ENCODE measurements at regions not wholly inside any gene's neighbourhood (a gene's known extent, or its start where the extent isn't known, plus 50 kb on each side); places are given as distances from the start of the nearest gene placed in this dataset.

GRCh38 chr13:76690611-76691010 is 195.6 kb downstream of the KCTD12 start:
- H3K27me3 ChIP-seq (ENCODE audit: low read depth, low read length), result no peaks in the 10 kb centered on the region
- H3K4me3 ChIP-seq (ENCODE audit: low read length), result no peak overlapping the region
- H3K9ac ChIP-seq (ENCODE audit: low read length), result no peak overlapping the region
- no peak overlapping the region for H3K27ac ChIP-seq (ENCODE audit: low read length)
- no peaks in the 10 kb centered on the region for H4K20me1 ChIP-seq (ENCODE audit: insufficient read depth, low read length)
- TF ChIP-seq, protein P1, sequence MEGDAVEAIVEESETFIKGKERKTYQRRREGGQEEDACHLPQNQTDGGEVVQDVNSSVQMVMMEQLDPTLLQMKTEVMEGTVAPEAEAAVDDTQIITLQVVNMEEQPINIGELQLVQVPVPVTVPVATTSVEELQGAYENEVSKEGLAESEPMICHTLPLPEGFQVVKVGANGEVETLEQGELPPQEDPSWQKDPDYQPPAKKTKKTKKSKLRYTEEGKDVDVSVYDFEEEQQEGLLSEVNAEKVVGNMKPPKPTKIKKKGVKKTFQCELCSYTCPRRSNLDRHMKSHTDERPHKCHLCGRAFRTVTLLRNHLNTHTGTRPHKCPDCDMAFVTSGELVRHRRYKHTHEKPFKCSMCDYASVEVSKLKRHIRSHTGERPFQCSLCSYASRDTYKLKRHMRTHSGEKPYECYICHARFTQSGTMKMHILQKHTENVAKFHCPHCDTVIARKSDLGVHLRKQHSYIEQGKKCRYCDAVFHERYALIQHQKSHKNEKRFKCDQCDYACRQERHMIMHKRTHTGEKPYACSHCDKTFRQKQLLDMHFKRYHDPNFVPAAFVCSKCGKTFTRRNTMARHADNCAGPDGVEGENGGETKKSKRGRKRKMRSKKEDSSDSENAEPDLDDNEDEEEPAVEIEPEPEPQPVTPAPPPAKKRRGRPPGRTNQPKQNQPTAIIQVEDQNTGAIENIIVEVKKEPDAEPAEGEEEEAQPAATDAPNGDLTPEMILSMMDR (IDR thresholded peaks at IDR 0.05; ENCODE audit: low read depth, low read length), result no peak
- TF ChIP-seq EZH2phosphoT487 (IDR thresholded peaks at IDR 0.05; ENCODE audit: low read depth), result no peak
- H3K79me2 ChIP-seq (ENCODE audit: low read length), result no peaks in the 10 kb centered on the region
- no peaks in the 10 kb centered on the region for H3K4me1 ChIP-seq (ENCODE audit: low read length)
- H3K36me3 ChIP-seq (replicated peaks; ENCODE audit: low read depth, low read length), result no peaks in the 10 kb centered on the region
- H3K9me3 ChIP-seq (ENCODE audit: insufficient read depth, low read length), result peaks cover 6% of the 10 kb centered on the region; the same call in 1 of the 2 replicates
- no peak overlapping the region for H2AFZ ChIP-seq (ENCODE audit: low read depth, low read length)
- H3K4me2 ChIP-seq (ENCODE audit: low read length), result no peak overlapping the region

DNA sequence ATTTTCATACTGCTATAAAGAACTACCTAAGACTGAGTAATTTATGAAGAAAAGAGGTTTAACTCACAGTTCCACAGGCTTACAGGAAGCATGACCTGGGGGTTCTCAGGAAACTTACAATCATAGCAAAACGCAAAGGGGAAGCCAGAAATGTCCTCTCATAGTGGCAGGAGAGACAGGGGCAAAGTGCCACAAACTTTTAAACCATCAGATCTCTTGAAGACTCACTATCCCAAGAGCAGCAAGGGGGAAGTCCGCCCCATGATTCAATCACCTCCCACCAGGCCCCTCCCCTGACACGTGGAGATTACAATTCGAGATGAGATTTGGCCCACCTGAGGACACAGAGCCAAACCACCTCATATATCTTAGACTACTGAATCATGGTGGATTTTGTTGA is 198.7 kb downstream of the KCTD12 start:
- no peak overlapping the region for H3K27ac ChIP-seq (ENCODE audit: low read length)
- H3K4me1 ChIP-seq (ENCODE audit: low read length), result no peaks in the 10 kb centered on the region
- no peak overlapping the region for H3K4me3 ChIP-seq (ENCODE audit: low read length)
- no peak overlapping the region for H3K4me2 ChIP-seq (ENCODE audit: low read length)
- H4K20me1 ChIP-seq (ENCODE audit: insufficient read depth, low read length), result no peaks in the 10 kb centered on the region
- peaks cover 6% of the 10 kb centered on the region; the same call in 1 of the 2 replicates for H3K9me3 ChIP-seq (ENCODE audit: insufficient read depth, low read length)
- H3K36me3 ChIP-seq (replicated peaks; ENCODE audit: low read depth, low read length), result no peaks in the 10 kb centered on the region
- no peak for TF ChIP-seq EZH2phosphoT487 (IDR thresholded peaks at IDR 0.05; ENCODE audit: low read depth)
- TF ChIP-seq, protein P1 (IDR thresholded peaks at IDR 0.05; ENCODE audit: low read depth, low read length), result no peak
- no peaks in the 10 kb centered on the region for H3K79me2 ChIP-seq (ENCODE audit: low read length)
- no peak overlapping the region for H3K9ac ChIP-seq (ENCODE audit: low read length)
- H2AFZ ChIP-seq (ENCODE audit: low read depth, low read length), result no peak overlapping the region
- H3K27me3 ChIP-seq (ENCODE audit: low read depth, low read length), result no peaks in the 10 kb centered on the region

GRCh38 chr13:76685938-76686337 is 200.3 kb downstream of the KCTD12 start:
- Histone ChIP-seq H3K36me3 (replicated peaks; ENCODE audit: low read depth, low read length) (no peaks in the 10 kb centered on the region), H4K20me1 (ENCODE audit: insufficient read depth, low read length) (no peaks in the 10 kb centered on the region), H3K4me1 (ENCODE audit: low read length) (no peaks in the 10 kb centered on the region), H3K79me2 (ENCODE audit: low read length) (no peaks in the 10 kb centered on the region), H3K4me2 (ENCODE audit: low read length) (no peak overlapping the region), H3K9ac (ENCODE audit: low read length) (no peak overlapping the region), H3K4me3 (ENCODE audit: low read length) (no peak overlapping the region), H2AFZ (ENCODE audit: low read depth, low read length) (no peak overlapping the region), H3K27me3 (ENCODE audit: low read depth, low read length) (no peaks in the 10 kb centered on the region), H3K9me3 (ENCODE audit: insufficient read depth, low read length) (peaks cover 6% of the 10 kb centered on the region; the same call in 1 of the 2 replicates), H3K27ac (ENCODE audit: low read length) (no peak overlapping the region)
- no peak for TF ChIP-seq EZH2phosphoT487 (IDR thresholded peaks at IDR 0.05; ENCODE audit: low read depth)
- TF ChIP-seq, protein P1 (IDR thresholded peaks at IDR 0.05; ENCODE audit: low read depth, low read length), result no peak

DNA sequence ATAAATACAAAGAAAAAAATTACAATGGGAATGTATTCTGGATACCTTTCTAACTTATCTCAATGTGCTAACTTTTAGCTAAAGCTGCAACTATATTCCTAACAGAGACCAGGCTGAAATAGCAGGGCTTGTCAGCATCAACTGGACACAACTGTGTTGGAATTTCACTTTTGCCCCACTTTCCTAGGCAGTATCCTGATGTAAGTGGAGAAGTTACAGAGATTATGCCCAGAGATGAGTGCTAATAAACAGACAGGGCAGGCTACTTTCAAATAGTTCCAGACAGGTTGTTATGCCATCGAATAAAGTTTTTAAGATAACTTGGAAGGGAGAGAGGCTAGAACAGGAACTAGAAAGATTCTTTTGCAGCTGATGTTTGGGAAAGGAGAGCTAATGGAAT is 201.9 kb downstream of the KCTD12 start:
- no peak overlapping the region for H3K27ac ChIP-seq (ENCODE audit: low read length)

More for the DNA sequence above, 201.9 kb downstream of the KCTD12 start:
- Histone ChIP-seq H3K9ac (ENCODE audit: low read length) (no peak overlapping the region), H3K79me2 (ENCODE audit: low read length) (no peaks in the 10 kb centered on the region), H3K4me1 (ENCODE audit: low read length) (no peaks in the 10 kb centered on the region), H3K4me2 (ENCODE audit: low read length) (no peak overlapping the region), H3K27me3 (ENCODE audit: low read depth, low read length) (no peaks in the 10 kb centered on the region), H3K36me3 (replicated peaks; ENCODE audit: low read depth, low read length) (no peaks in the 10 kb centered on the region), H3K4me3 (ENCODE audit: low read length) (no peak overlapping the region), H4K20me1 (ENCODE audit: insufficient read depth, low read length) (no peaks in the 10 kb centered on the region), H2AFZ (ENCODE audit: low read depth, low read length) (no peak overlapping the region), H3K9me3 (ENCODE audit: insufficient read depth, low read length) (peaks cover 4% of the 10 kb centered on the region; the same call in 1 of the 2 replicates)
- no peak for TF ChIP-seq EZH2phosphoT487 (IDR thresholded peaks at IDR 0.05; ENCODE audit: low read depth)
- TF ChIP-seq, protein P1 (IDR thresholded peaks at IDR 0.05; ENCODE audit: low read depth, low read length), result no peak
